Activated T-helper 1 cell treated with anti-CD3 and anti-CD28 coated beads, Interleukin-2, amount 50 U/mL, for 16 hours (primary cell): ENCODE measurements at regions not wholly inside any gene's neighbourhood (a gene's known extent, or its start where the extent isn't known, plus 50 kb on each side); places are given as distances from the start of the nearest gene placed in this dataset.
"Not testable (repeated sequence)": the region's sequence is repeated elsewhere in the genome, so short reads cannot be mapped to it uniquely, and the experiment has no call there.

Source experiments
- DNase-seq, 2 donors: peaks; one replicate each; pipeline ENCODE4 v3.0.0-alpha.2; 2020; ENCODE audit warnings: low read depth in 1 of 2, low spot score in 1 of 2

GRCh38 chr20:30164389-30164788 is 1093.1 kb upstream of the DEFB115 start:
- not testable (repeated sequence) for DNase-seq

- no peak for DNase-seq
Measured at GRCh38 chr20:30167540-30167939, 1089.9 kb upstream of the DEFB115 start.

- no peak for DNase-seq
Measured at GRCh38 chr20:30168025-30168799, 1089.3 kb upstream of the DEFB115 start.

GRCh38 chr20:30168800-30169138 is 1088.7 kb upstream of the DEFB115 start:
- DNase-seq: no peak

GRCh38 chr20:30175681-30176080 is 1081.8 kb upstream of the DEFB115 start:
- DNase-seq: no peak

- not testable (repeated sequence) for DNase-seq
Measured at GRCh38 chr20:30183124-30183523, 1074.3 kb upstream of the DEFB115 start.

GRCh38 chr20:30191785-30192184 is 1065.7 kb upstream of the DEFB115 start:
- not testable (repeated sequence) for DNase-seq

- DNase-seq: not testable (repeated sequence)
Measured at GRCh38 chr20:30234477-30234876, 1023.0 kb upstream of the DEFB115 start.

GRCh38 chr20:30275073-30275472 is 982.4 kb upstream of the DEFB115 start:
- not testable (repeated sequence) for DNase-seq

GRCh38 chr20:30281584-30282197 is 975.8 kb upstream of the DEFB115 start:
- no peak for DNase-seq

GRCh38 chr20:30283476-30284280 is 973.8 kb upstream of the DEFB115 start:
- peak; percentile 54 to 63 for DNase-seq

GRCh38 chr20:30284281-30284905 is 973.1 kb upstream of the DEFB115 start:
- no peak for DNase-seq

- no peak for DNase-seq
Measured at GRCh38 chr20:30285677-30286076, 971.8 kb upstream of the DEFB115 start.

GRCh38 chr20:30286157-30286556 is 971.3 kb upstream of the DEFB115 start:
- no peak for DNase-seq

- DNase-seq: not testable (repeated sequence)
Measured at GRCh38 chr20:30287459-30287858, 970.0 kb upstream of the DEFB115 start.

GRCh38 chr20:30288346-30288745 is 969.1 kb upstream of the DEFB115 start:
- no peak for DNase-seq

GRCh38 chr20:30289049-30289448 is 968.4 kb upstream of the DEFB115 start:
- not testable (repeated sequence) for DNase-seq

- not testable (repeated sequence) for DNase-seq
Measured at GRCh38 chr20:30289711-30290141, 967.7 kb upstream of the DEFB115 start.

- not testable (repeated sequence) for DNase-seq
Measured at GRCh38 chr20:30290361-30291063, 967.0 kb upstream of the DEFB115 start.

- not testable (repeated sequence) for DNase-seq
Measured at GRCh38 chr20:30291064-30291379, 966.4 kb upstream of the DEFB115 start.

GRCh38 chr20:30291686-30292085 is 965.8 kb upstream of the DEFB115 start:
- DNase-seq: not testable (repeated sequence)
